HUES64 (cell line): ENCODE measurements at regions not wholly inside any gene's neighbourhood (a gene's known extent, or its start where the extent isn't known, plus 50 kb on each side); places are given as distances from the start of the nearest gene placed in this dataset.

Experiments
- H3K27ac ChIP-seq: 2 replicates; pipeline ENCODE4 v1.7.0; 2013; ENCODE audit warnings: low read depth, low read length, inconsistent platforms
- H3K27me3 ChIP-seq: 2 replicates; pipeline ENCODE4 v1.6.1; 2013; ENCODE audit warnings: mild to moderate bottlenecking, low read length; ENCODE audit not compliant: insufficient read depth
- H3K36me3 ChIP-seq: 2 replicates; pipeline ENCODE4 v1.6.1; 2013; ENCODE audit warnings: mild to moderate bottlenecking, low read length; ENCODE audit not compliant: insufficient read depth
- H3K4me1 ChIP-seq: 2 replicates; pipeline ENCODE4 v1.6.1; 2013; ENCODE audit warnings: mild to moderate bottlenecking, low read length, moderate library complexity; ENCODE audit not compliant: insufficient read depth
- H3K4me3 ChIP-seq: 2 replicates; pipeline ENCODE4 v1.5.1; 2013; ENCODE audit warnings: mild to moderate bottlenecking, low read length, moderate library complexity
- H3K9ac ChIP-seq: 2 replicates; pipeline ENCODE4 v1.6.1; 2013; ENCODE audit warnings: mild to moderate bottlenecking, low read depth, low read length
- H3K9me3 ChIP-seq: 2 replicates; pipeline ENCODE4 v1.6.1; 2013; ENCODE audit warnings: low read depth, low read length; ENCODE audit not compliant: insufficient read depth
- WGBS: fragments of 150-250, 120-280 bp; methylation state at CpG from one replicate; pipeline ENCODE4 v1.1.7; 2013; ENCODE audit warnings: missing lambda C conversion rate; 5-methylcytosine and 5-hydroxymethylcytosine counted together

DNA sequence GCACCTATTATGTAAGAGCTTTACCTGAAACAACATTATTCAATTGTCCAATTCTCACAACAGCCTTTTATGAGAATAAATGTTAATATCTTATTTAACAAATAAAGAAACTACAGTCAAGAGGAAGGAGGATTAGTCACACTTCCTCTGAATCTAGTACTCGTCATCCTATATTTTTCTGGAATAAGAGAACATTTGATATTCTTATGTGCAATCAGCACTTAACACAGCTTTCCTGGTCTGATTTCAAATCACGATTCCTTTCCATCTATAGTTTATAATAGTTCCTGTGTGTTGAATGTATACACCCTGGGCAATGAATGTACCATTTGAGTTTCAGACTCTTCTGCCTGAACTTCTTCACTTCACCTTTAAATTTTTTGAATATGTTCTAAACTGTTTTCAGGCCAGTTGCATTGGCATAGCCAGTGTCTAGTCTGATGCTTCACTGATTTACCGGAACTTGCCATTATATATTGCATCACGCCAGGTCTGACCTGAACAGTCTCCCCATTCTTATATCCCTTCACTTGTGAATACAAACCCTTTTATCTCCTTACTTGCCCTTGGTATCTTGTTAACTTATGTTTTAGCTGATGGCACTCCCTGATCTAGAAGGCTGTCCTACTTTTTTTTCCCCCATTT lies 698.3 kb downstream of the MAT2B start:
- H3K4me1 ChIP-seq = no peaks in the 10 kb centered on the region; the same call in 1 of the 2 replicates
- WGBS = 95% methylated on average over 2 of the region's 4 CpGs
- H3K27ac ChIP-seq = no peak overlapping the region
- no peaks in the 10 kb centered on the region for H3K9me3 ChIP-seq
- H3K36me3 ChIP-seq = no peaks in the 10 kb centered on the region
- H3K27me3 ChIP-seq = no peaks in the 10 kb centered on the region
- no peak overlapping the region for H3K4me3 ChIP-seq
- no peak overlapping the region for H3K9ac ChIP-seq

DNA sequence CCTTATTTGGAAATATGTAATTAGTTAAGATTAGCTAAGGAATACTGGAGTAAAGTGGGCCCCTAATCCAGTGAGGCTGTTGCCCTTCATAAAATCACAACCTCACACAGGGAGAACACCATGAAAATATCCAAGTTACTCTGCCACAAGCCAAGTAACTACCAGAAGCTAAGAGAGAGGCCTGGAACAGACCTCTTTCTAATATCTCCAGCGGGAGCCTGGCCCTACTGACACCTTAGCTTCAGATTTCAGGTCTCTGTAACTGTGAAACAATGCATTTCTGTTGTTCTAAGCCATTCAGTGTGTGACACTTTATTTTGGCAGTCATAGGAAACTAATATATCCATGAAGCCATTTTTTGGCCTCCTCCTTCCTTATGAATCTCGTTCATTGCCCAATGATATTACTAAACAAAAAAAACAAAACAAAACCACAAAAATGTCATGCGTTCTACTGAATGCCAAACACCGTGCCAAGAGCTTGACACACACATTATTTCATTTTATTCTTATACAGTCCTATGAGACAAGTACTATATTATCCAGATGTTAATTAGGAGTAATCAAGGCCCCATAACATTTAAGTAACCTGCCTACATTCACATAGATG lies 699.0 kb downstream of the MAT2B start:
- H3K9ac ChIP-seq = no peak overlapping the region
- H3K4me1 ChIP-seq = no peaks in the 10 kb centered on the region; the same call in 1 of the 2 replicates
- no peaks in the 10 kb centered on the region for H3K27me3 ChIP-seq
- no peaks in the 10 kb centered on the region for H3K36me3 ChIP-seq
- 97% methylated on average over 4 of the region's 4 CpGs for WGBS
- H3K9me3 ChIP-seq = no peaks in the 10 kb centered on the region
- H3K4me3 ChIP-seq = no peak overlapping the region
- H3K27ac ChIP-seq = no peak overlapping the region

DNA sequence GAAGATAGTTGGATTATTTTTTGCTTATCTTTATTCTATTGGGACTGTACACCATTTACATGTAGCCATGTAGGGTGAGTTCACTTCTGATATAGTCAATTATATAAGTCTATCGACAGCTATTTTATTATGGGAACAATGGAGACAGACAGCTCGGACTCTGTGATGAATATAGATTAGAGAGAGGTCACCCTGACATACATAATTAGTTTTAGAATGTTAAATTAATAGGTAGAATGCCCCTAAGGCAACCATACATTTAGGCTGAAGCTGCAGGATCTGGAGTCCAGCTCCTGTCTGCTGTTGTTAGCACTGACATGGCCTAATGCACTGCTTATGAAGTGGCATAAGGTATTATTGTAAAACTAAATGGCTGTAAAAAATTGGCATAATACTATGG lies 700.8 kb downstream of the MAT2B start:
- Histone ChIP-seq H3K4me1 (no peaks in the 10 kb centered on the region; the same call in 1 of the 2 replicates), H3K27me3 (no peaks in the 10 kb centered on the region), H3K9me3 (no peaks in the 10 kb centered on the region), H3K9ac (no peak overlapping the region), H3K4me3 (no peak overlapping the region), H3K27ac (no peak overlapping the region), H3K36me3 (no peaks in the 10 kb centered on the region)
- 100% methylated on average over 1 of the region's 2 CpGs for WGBS

GRCh38 chr5:164207646-164208045 lies 702.2 kb downstream of the MAT2B start:
- WGBS = 97% methylated on average over 3 of the region's 3 CpGs
- no peaks in the 10 kb centered on the region; the same call in 1 of the 2 replicates for H3K4me1 ChIP-seq
- H3K27me3 ChIP-seq = no peaks in the 10 kb centered on the region
- no peak overlapping the region for H3K4me3 ChIP-seq
- H3K36me3 ChIP-seq = no peaks in the 10 kb centered on the region
- H3K9ac ChIP-seq = no peak overlapping the region
- no peaks in the 10 kb centered on the region for H3K9me3 ChIP-seq
- no peak overlapping the region for H3K27ac ChIP-seq

DNA sequence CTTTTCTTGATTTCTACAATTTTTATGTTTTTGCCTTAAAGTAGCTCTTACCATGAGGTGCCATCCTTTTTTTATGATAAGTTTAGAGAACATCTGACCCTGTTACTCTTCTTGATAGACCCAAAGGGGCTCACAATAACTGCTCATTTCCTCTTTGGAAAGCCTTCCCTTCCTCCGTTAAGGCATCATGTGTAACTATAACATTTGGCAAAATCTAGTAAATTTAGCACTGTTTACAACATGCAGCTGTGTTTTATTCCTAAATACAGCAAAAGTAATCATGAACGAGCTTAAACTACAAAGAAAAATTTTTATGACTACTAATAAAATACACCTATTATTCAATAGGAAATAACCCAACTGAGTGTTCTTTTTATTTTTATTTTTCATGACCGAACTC lies 705.1 kb downstream of the MAT2B start:
- H3K27me3 ChIP-seq = no peaks in the 10 kb centered on the region
- H3K36me3 ChIP-seq = no peaks in the 10 kb centered on the region
- H3K9ac ChIP-seq = no peak overlapping the region
- no peaks in the 10 kb centered on the region for H3K4me1 ChIP-seq
- no peak overlapping the region for H3K27ac ChIP-seq
- WGBS = 91% methylated on average over 3 of the region's 3 CpGs
- no peaks in the 10 kb centered on the region for H3K9me3 ChIP-seq
- H3K4me3 ChIP-seq = no peak overlapping the region

DNA sequence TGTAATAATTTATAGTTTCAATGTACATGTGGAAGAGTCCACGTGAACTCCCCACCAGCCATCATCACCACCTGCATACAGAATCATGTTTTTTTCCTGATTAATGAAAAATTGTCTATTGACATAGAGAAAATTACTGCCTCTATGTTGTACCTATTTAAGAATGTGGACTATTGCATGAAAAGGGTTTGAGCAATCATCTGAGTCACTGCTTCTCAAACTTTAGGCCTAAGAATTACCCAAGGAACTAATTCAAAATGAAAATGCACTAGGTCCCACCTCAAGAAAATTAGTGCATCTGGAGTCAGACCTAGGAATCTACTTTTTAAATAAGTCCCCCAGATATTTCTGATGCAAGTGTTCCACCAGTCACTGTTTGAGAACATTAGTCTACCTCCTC lies 709.3 kb downstream of the MAT2B start:
- no CpG with 5 or more reads among the region's 1 CpG for WGBS
- H3K9ac ChIP-seq = no peak overlapping the region
- H3K36me3 ChIP-seq = no peaks in the 10 kb centered on the region
- no peaks in the 10 kb centered on the region for H3K4me1 ChIP-seq
- no peak overlapping the region for H3K4me3 ChIP-seq
- H3K27ac ChIP-seq = no peak overlapping the region
- 0 out of 2 replicates have a peak, but pooled peaks cover 7% of the 10 kb centered on the region for H3K9me3 ChIP-seq
- no peaks in the 10 kb centered on the region for H3K27me3 ChIP-seq

GRCh38 chr5:164217464-164217863 lies 712.0 kb downstream of the MAT2B start:
- no peak overlapping the region for H3K27ac ChIP-seq
- H3K4me3 ChIP-seq = no peak overlapping the region
- no peaks in the 10 kb centered on the region for H3K4me1 ChIP-seq
- no peaks in the 10 kb centered on the region for H3K27me3 ChIP-seq
- H3K36me3 ChIP-seq = no peaks in the 10 kb centered on the region
- H3K9me3 ChIP-seq = 0 out of 2 replicates have a peak, but pooled peaks cover 7% of the 10 kb centered on the region
- no peak overlapping the region for H3K9ac ChIP-seq
- WGBS = 93% methylated on average over 1 of the region's 1 CpG

- Histone ChIP-seq H3K4me1 (no peaks in the 10 kb centered on the region), H3K36me3 (no peaks in the 10 kb centered on the region), H3K9me3 (0 out of 2 replicates have a peak, but pooled peaks cover 7% of the 10 kb centered on the region), H3K4me3 (no peak overlapping the region), H3K27ac (no peak overlapping the region), H3K9ac (no peak overlapping the region), H3K27me3 (no peaks in the 10 kb centered on the region)
These were observed 715.1 kb downstream of the MAT2B start for GRCh38 chr5:164220522-164220921.

GRCh38 chr5:164224236-164224635 lies 718.8 kb downstream of the MAT2B start:
- Histone ChIP-seq H3K9me3 (peaks cover 11% of the 10 kb centered on the region), H3K36me3 (no peaks in the 10 kb centered on the region), H3K4me1 (no peaks in the 10 kb centered on the region), H3K9ac (no peak overlapping the region), H3K27ac (no peak overlapping the region), H3K4me3 (no peak overlapping the region), H3K27me3 (no peaks in the 10 kb centered on the region)
- 100% methylated on average over 2 of the region's 2 CpGs for WGBS

GRCh38 chr5:164224772-164225171 lies 719.4 kb downstream of the MAT2B start:
- Histone ChIP-seq H3K4me1 (no peaks in the 10 kb centered on the region), H3K4me3 (no peak overlapping the region), H3K27me3 (no peaks in the 10 kb centered on the region), H3K9ac (no peak overlapping the region), H3K9me3 (peaks cover 11% of the 10 kb centered on the region), H3K27ac (no peak overlapping the region), H3K36me3 (no peaks in the 10 kb centered on the region)
- WGBS = 98% methylated on average over 2 of the region's 2 CpGs

DNA sequence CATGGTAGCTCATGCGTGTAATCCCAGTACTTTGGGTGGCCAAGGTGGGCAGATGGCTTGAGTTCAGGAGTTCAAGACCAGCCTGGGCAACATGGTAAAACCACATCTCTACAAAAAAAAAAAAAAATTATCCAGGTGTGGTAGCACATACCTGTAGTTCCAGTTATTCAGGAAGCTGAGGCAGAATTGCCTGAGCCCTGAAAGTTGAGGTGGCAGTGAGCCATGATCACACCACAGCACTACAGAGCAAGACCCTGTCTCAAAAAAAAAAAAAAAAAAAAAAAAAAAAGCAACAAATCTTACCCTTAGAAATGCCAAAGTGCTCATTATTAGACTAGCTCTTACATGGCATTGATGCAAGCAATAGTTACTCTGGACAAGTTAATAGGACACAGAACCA lies 724.9 kb downstream of the MAT2B start:
- H3K9me3 ChIP-seq = peaks cover 11% of the 10 kb centered on the region
- no peak overlapping the region for H3K4me3 ChIP-seq
- 92% methylated on average over 1 of the region's 1 CpG for WGBS
- H3K27ac ChIP-seq = no peak overlapping the region
- no peaks in the 10 kb centered on the region for H3K27me3 ChIP-seq
- no peak overlapping the region for H3K9ac ChIP-seq
- no peaks in the 10 kb centered on the region for H3K36me3 ChIP-seq
- peaks cover 7% of the 10 kb centered on the region; the same call in 1 of the 2 replicates for H3K4me1 ChIP-seq
